ENCODE measurements at regions not wholly inside any gene's neighbourhood (a gene's known extent, or its start where the extent isn't known, plus 50 kb on each side); places are given as distances from the start of the nearest gene placed in this dataset.

- TF ChIP-seq POLR2A (IDR thresholded peaks at IDR 0.05; ENCODE audit: low read length), result no peak
- TF ChIP-seq GATA1 (IDR thresholded peaks at IDR 0.05; ENCODE audit: low read depth, low read length), result no peak
Observed at GRCh38 chr4:132498215-132498614, 650.9 kb upstream of the PCDH10 start.
